GM12864 (cell line): ENCODE measurements at regions not wholly inside any gene's neighbourhood (a gene's known extent, or its start where the extent isn't known, plus 50 kb on each side); places are given as distances from the start of the nearest gene placed in this dataset.

Experiments
- DNase-seq: peaks from one replicate; pipeline ENCODE4 v3.0.0-alpha.2; 2011; ENCODE audit warnings: low read depth
- H3K4me3 ChIP-seq: 2 replicates; pipeline ENCODE4 v1.5.1; 2011; ENCODE audit warnings: mild to moderate bottlenecking, low read depth, low read length, control low read depth
- TF ChIP-seq, protein P1 (sequence below): IDR thresholded peaks from 2 replicates; pipeline ENCODE4 v1.5.1; 2011; ENCODE audit warnings: low read depth, mild to moderate bottlenecking, moderate library complexity, low read length, control low read depth, inconsistent platforms; ENCODE audit errors: missing control alignments

DNA sequence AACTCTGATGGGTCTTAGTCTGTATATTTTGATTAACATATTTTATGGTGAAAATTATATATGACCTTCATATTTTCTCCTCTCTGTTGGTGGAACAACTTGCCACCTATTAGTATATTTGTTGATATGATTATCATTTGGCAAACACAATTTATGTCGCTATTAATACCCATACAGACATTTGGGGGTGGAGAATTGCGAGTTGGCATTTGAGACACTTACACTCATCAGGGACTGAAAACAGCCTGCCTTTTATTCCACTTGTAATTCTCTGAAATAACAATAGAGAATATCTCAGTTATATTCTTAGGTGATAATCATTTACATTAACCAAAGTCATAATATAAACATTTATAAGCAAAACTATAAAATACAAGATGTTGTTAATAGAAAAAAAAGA is 100.5 kb upstream of the RGS18 start:
- DNase-seq = no peak
- H3K4me3 ChIP-seq = no peak overlapping the region
- TF ChIP-seq, protein P1, sequence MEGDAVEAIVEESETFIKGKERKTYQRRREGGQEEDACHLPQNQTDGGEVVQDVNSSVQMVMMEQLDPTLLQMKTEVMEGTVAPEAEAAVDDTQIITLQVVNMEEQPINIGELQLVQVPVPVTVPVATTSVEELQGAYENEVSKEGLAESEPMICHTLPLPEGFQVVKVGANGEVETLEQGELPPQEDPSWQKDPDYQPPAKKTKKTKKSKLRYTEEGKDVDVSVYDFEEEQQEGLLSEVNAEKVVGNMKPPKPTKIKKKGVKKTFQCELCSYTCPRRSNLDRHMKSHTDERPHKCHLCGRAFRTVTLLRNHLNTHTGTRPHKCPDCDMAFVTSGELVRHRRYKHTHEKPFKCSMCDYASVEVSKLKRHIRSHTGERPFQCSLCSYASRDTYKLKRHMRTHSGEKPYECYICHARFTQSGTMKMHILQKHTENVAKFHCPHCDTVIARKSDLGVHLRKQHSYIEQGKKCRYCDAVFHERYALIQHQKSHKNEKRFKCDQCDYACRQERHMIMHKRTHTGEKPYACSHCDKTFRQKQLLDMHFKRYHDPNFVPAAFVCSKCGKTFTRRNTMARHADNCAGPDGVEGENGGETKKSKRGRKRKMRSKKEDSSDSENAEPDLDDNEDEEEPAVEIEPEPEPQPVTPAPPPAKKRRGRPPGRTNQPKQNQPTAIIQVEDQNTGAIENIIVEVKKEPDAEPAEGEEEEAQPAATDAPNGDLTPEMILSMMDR = no peak

DNA sequence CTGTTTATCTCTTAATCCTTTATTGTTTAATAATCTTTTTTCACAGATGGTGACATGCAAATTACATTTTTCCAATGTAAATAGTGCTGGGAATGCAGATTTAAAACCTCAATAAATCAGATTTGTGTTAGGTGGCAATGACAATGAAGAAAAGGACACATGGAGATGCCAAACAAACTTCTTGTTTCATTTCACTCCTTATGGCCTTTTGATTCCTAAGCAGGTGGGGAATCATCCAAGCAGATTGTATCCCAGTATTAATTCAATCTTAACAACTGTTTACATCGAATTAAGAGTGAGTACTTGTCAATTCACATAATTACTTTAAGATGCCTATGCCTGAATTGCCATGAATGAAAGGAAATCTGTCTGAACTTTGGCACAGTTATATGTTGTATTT is 98.9 kb upstream of the RGS18 start:
- DNase-seq = no peak
- TF ChIP-seq, protein P1 = no peak
- no peak overlapping the region for H3K4me3 ChIP-seq

DNA sequence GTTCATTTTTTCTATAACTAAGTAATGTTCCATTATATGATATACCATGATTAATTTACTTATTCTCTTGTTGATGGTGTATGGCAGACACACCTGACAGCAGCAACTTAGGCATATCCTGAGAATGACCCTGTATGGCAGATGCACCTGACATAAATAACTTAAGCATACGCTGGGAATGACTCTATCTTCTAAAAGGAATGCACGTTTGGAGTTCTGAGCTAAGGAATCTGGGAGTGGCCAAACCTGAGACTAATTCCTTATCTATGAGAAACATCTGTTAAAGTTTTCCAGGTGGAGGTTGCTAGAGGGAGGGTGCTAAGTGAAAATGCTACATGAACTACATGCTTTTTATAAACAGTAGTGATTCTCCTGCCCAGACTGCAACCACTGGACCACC is 96.7 kb upstream of the RGS18 start:
- TF ChIP-seq, protein P1 = no peak
- no peak for DNase-seq
- no peak overlapping the region for H3K4me3 ChIP-seq

DNA sequence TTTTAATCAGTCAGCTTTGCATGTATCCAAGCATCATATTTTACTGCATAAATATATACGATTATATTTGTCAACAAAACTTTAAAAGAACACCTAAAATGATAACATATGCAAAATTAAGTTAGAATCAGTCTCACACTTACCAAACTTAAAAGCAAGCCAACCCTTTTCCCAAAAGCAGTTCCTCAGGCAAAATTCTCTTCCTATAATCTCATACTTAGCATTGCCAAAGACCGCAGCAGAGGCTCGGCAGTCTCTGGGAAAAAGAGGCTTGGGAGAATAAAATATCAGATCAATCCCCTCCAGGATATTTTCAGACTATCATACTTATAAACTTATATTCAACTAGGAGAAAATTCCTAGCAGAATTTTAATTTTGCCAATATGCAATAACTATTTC is 93.2 kb upstream of the RGS18 start:
- TF ChIP-seq, protein P1 = no peak
- no peak for DNase-seq
- H3K4me3 ChIP-seq = no peak overlapping the region

DNA sequence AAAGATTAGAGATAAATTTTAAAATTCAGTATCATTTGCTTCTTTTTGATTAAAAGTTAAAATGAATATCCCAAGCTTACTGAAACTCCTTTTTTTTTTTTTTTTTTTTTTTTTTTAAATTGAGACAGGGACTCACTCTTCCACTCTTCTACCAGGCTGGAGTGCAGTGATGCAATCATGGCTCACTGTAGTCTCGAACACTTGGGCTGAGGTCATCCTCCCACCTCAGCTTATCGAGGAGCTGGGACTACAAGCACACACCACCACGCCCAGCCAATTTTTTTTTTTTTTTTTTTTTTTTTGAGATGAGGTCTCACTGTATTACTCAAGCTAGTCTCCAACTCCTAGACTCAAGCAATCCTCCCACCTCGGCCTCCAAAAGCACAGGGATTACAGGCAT is 92.1 kb upstream of the RGS18 start:
- TF ChIP-seq, protein P1 = no peak
- no peak for DNase-seq
- H3K4me3 ChIP-seq = no peak overlapping the region

DNA sequence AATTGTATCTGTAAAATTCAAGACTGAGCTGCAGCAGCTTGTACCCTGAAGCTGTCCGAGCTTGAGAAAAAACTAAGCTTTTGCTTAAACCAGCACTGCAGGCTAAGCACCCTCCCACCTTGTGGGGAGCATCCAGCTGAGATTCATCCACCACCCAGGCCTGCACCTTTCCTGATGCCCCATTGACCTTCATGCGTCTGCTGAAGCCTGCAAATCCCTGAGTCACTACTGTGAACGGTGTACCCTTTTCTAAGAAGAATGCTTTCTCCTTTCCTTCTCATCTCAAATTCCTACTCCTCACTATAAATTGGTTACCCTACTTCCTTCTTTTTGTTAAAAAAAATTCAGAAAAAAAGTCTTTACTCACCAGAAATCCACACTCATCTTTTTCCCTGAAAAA is 90.9 kb upstream of the RGS18 start:
- no peak overlapping the region for H3K4me3 ChIP-seq
- DNase-seq = no peak
- TF ChIP-seq, protein P1 = no peak

DNA sequence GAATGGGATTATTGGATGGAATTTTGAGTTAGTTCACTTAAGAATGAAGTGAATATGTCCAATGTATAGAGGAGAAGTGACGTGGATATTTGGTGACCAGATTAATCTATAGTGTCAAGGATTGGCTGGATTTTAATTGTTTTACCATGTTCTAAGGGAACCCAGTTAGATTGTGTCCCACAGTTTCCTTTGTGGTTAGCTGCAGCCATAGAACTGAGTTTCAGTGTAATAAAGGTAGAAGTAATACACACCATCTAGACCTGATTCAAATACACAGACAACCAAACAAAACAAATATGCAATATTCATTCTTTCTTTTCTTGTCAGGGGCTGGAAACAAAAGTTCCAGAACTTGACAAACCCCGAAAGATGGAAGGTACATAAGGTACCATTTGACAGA is 88.0 kb upstream of the RGS18 start:
- TF ChIP-seq, protein P1 = no peak
- no peak for DNase-seq

More for the DNA sequence above, 88.0 kb upstream of the RGS18 start:
- H3K4me3 ChIP-seq = no peak overlapping the region
